B cell (primary cell): ENCODE measurements at regions not wholly inside any gene's neighbourhood (a gene's known extent, or its start where the extent isn't known, plus 50 kb on each side); places are given as distances from the start of the nearest gene placed in this dataset.

Source experiments
- ATAC-seq: fragments of 200-7000 bp; cut with Tn5 transposase; one replicate; pipeline ENCODE4 v1.10.0; 2021; ENCODE audit warnings: low read depth, mild to moderate bottlenecking, moderate number of reproducible peaks, moderate library complexity
- CTCF ChIA-PET: fragments of 350-600 bp; sonication (Branson Sonifier 250); formaldehyde crosslinking; loops from one replicate; lab custom pipeline; 2021; ENCODE audit warnings: antibody characterized with exemption, inconsistent platforms; lab: Charles Lee
- POLR2A ChIA-PET: fragments of 350-600 bp; sonication (Branson Sonifier 250); formaldehyde crosslinking; loops from one replicate; lab custom pipeline; 2021; ENCODE audit warnings: antibody characterized with exemption; lab: Charles Lee
- DNase-seq: peaks from one replicate; pipeline ENCODE4 v3.0.0; 2013
- H2AFZ ChIP-seq: 2 replicates; pipeline ENCODE4 v1.6.1; 2012; ENCODE audit warnings: mild to moderate bottlenecking, low read depth, low read length; ENCODE audit not compliant: insufficient read depth, poor library complexity, severe bottlenecking
- H3K27ac ChIP-seq, 2 donors: 1 replicate in 1 of 2; 2 replicates in 1 of 2; pipeline ENCODE4 v1.5.1; 2012 to 2013; ENCODE audit warnings: low read length in 2 of 2, mild to moderate bottlenecking in 2 of 2, moderate library complexity in 1 of 2
- H3K27me3 ChIP-seq, 4 experiments: fragments of 200-600 bp in 1 of 4; sonication (generic) in 1 of 4; replicated peaks in 1 of 4; 1 replicate in 2 of 4; 2 replicates in 2 of 4; pipeline versions ENCODE4 v1.6.1 to v1.7.0; 2013 to 2016; ENCODE audit warnings: low read length in 3 of 4, mild to moderate bottlenecking in 2 of 4, mixed read lengths in 1 of 4, moderate library complexity in 1 of 4; ENCODE audit not compliant: insufficient read depth in 4 of 4, control insufficient read depth in 3 of 4; ENCODE audit errors: control extremely low read depth in 1 of 4
- H3K36me3 ChIP-seq, 2 experiments: replicated peaks in 1 of 2; 1 replicate in 1 of 2; 2 replicates in 1 of 2; pipeline versions ENCODE4 v1.6.1 to v1.7.1; 2013; ENCODE audit warnings: low read length in 1 of 2; ENCODE audit not compliant: insufficient read depth in 2 of 2, control insufficient read depth in 1 of 2; ENCODE audit errors: control extremely low read depth in 1 of 2, extremely low read depth in 1 of 2
- H3K4me1 ChIP-seq, 2 donors: fragments of 200-600 bp in 1 of 2; sonication (generic) in 1 of 2; 1 replicate in 1 of 2; 2 replicates in 1 of 2; pipeline versions ENCODE4 v1.5.1 to v1.6.1; 2013 to 2017; ENCODE audit warnings: low read length in 2 of 2; ENCODE audit not compliant: control insufficient read depth in 2 of 2, insufficient read depth in 2 of 2
- H3K4me2 ChIP-seq: replicated peaks from 2 replicates; pipeline ENCODE3; 2012; ENCODE audit warnings: mild to moderate bottlenecking, low read depth, low read length; ENCODE audit not compliant: poor library complexity, severe bottlenecking
- H3K4me3 ChIP-seq, 5 experiments: fragments of 200-600 bp in 1 of 5; sonication (generic) in 1 of 5; 1 replicate in 3 of 5; 2 replicates in 2 of 5; pipeline versions ENCODE4 v1.5.1 to v1.7.0; 2011 to 2016; ENCODE audit warnings: low read length in 4 of 5, mild to moderate bottlenecking in 4 of 5, low read depth in 2 of 5, control low read depth in 1 of 5, moderate library complexity in 1 of 5; ENCODE audit not compliant: insufficient read depth in 1 of 5; ENCODE audit errors: control extremely low read depth in 1 of 5, extremely low read depth in 1 of 5
- H3K79me2 ChIP-seq: fragments of 200-600 bp; sonication (generic); one replicate; pipeline ENCODE4 v1.6.0; 2016; ENCODE audit warnings: low read length; ENCODE audit not compliant: control insufficient read depth, insufficient read depth
- H3K9ac ChIP-seq: fragments of 200-600 bp; sonication (generic); 2 replicates; pipeline ENCODE4 v1.6.1; 2017; ENCODE audit warnings: mild to moderate bottlenecking, low read length, moderate library complexity
- H3K9me3 ChIP-seq, 3 donors: one replicate each; pipeline versions ENCODE4 v1.6.1 to v1.7.1; 2013; ENCODE audit warnings: low read length in 2 of 3; ENCODE audit not compliant: control insufficient read depth in 2 of 3, insufficient read depth in 1 of 3; ENCODE audit errors: control extremely low read depth in 1 of 3
- H4K20me1 ChIP-seq: 2 replicates; pipeline ENCODE4 v1.6.0; 2012; ENCODE audit warnings: mild to moderate bottlenecking, low read length; ENCODE audit not compliant: insufficient read depth, control insufficient read depth, poor library complexity, severe bottlenecking
- H3K27ac Mint-ChIP-seq: one replicate; pipeline ENCODE4 v1.8.0; 2021; ENCODE audit warnings: mixed read lengths
- H3K27me3 Mint-ChIP-seq: one replicate; pipeline ENCODE4 v1.8.0; 2021; ENCODE audit warnings: mixed read lengths
- H3K4me1 Mint-ChIP-seq: one replicate; pipeline ENCODE4 v1.8.0; 2021; ENCODE audit warnings: mixed read lengths
- H3K4me3 Mint-ChIP-seq: one replicate; pipeline ENCODE4 v1.8.0; 2021; ENCODE audit warnings: mixed read lengths
- H3K9me3 Mint-ChIP-seq: one replicate; pipeline ENCODE4 v1.8.0; 2022; ENCODE audit warnings: mixed read lengths; ENCODE audit not compliant: insufficient read depth
- CTCF ChIP-seq: fragments of 200-600 bp; IDR thresholded peaks from one replicate; pipeline ENCODE4 v1.8.0; 2022; ENCODE audit warnings: antibody characterized with exemption, mild to moderate bottlenecking
- EZH2 ChIP-seq: IDR thresholded peaks from 2 replicates; pipeline ENCODE4 v1.6.1; 2012; ENCODE audit warnings: borderline replicate concordance, low read depth, mild to moderate bottlenecking, moderate library complexity, low read length; ENCODE audit not compliant: insufficient read depth, poor library complexity, severe bottlenecking
- WGBS: methylation state at CpG from one replicate; pipeline ENCODE4 v1.1.5; 2013; ENCODE audit warnings: missing lambda C conversion rate; ENCODE audit not compliant: insufficient coverage; 5-methylcytosine and 5-hydroxymethylcytosine counted together
- intact Hi-C: fragments of 100-400 bp; cut with micrococcal nuclease; formaldehyde crosslinking; loops from one replicate; pipeline ENCODE4 v1.10.0; 2022

- Mint-ChIP-seq H3K4me3 (no peak overlapping the region), H3K4me1 (no peaks in the 10 kb centered on the region), H3K9me3 (peaks cover 2% of the 10 kb centered on the region), H3K27me3 (no peaks in the 10 kb centered on the region), H3K27ac (no peak overlapping the region)
- Histone ChIP-seq H3K4me2 (no peak overlapping the region), H4K20me1 (no peaks in the 10 kb centered on the region), H3K79me2 (no peaks in the 10 kb centered on the region), H3K4me3 (no peak overlapping the region), H3K9me3 (no peaks in the 10 kb centered on the region), H3K36me3 (no peaks in the 10 kb centered on the region), H3K27ac (no peak overlapping the region), H3K27me3 (no peaks in the 10 kb centered on the region), H3K9ac (no peak overlapping the region), H3K4me1 (no peaks in the 10 kb centered on the region), H2AFZ (no peak overlapping the region)
- TF ChIP-seq CTCF (no peak), EZH2 (no peak)
- ATAC-seq (no peak), DNase-seq (no peak)
- ChIA-PET POLR2A (no interaction called here), CTCF (no interaction called here)
- no CpG with 5 or more reads among the region's 1 CpG for WGBS
- intact Hi-C loops = no loop called here
Observed at GRCh38 chr13:93172109-93172508, 54.5 kb upstream of the GPC6 start.

GRCh38 chr13:93173654-93174053, 53.0 kb upstream of the GPC6 start:
- Histone ChIP-seq H3K27ac (no peak overlapping the region), H4K20me1 (no peaks in the 10 kb centered on the region), H3K4me1 (no peaks in the 10 kb centered on the region), H3K4me3 (no peak overlapping the region), H3K79me2 (no peaks in the 10 kb centered on the region), H2AFZ (no peak overlapping the region), H3K27me3 (no peaks in the 10 kb centered on the region), H3K4me2 (no peak overlapping the region), H3K36me3 (no peaks in the 10 kb centered on the region), H3K9ac (no peak overlapping the region), H3K9me3 (no peaks in the 10 kb centered on the region)
- no peak overlapping the region for H3K27ac Mint-ChIP-seq
- peaks cover 2% of the 10 kb centered on the region for H3K9me3 Mint-ChIP-seq
- H3K4me3 Mint-ChIP-seq = no peak overlapping the region
- H3K4me1 Mint-ChIP-seq = no peaks in the 10 kb centered on the region
- POLR2A ChIA-PET = no interaction called here
- CTCF ChIA-PET = no interaction called here
- H3K27me3 Mint-ChIP-seq = no peaks in the 10 kb centered on the region
- WGBS = no CpG with 5 or more reads among the region's 1 CpG
- ATAC-seq (no peak), DNase-seq (no peak)
- intact Hi-C loops = no loop called here
- TF ChIP-seq CTCF (no peak), EZH2 (no peak)
